Fibroblast of lung (primary cell): ENCODE measurements at regions not wholly inside any gene's neighbourhood (a gene's known extent, or its start where the extent isn't known, plus 50 kb on each side); places are given as distances from the start of the nearest gene placed in this dataset.

Experiments used
- EZH2 ChIP-seq: IDR thresholded peaks from 2 replicates; pipeline ENCODE4 v1.5.1; 2012; ENCODE audit warnings: low read length, control low read depth, mild to moderate bottlenecking; ENCODE audit errors: missing control alignments
- TF ChIP-seq, protein P1 (sequence below), 2 donors: IDR thresholded peaks in 1 of 2; conservative IDR thresholded peaks in 1 of 2; 1 replicate in 1 of 2; 2 replicates in 1 of 2; pipeline ENCODE4 v1.5.1; 2011 to 2012; ENCODE audit warnings: low read length in 2 of 2, control low read depth in 1 of 2, inconsistent platforms in 1 of 2, low read depth in 1 of 2, mild to moderate bottlenecking in 1 of 2

DNA sequence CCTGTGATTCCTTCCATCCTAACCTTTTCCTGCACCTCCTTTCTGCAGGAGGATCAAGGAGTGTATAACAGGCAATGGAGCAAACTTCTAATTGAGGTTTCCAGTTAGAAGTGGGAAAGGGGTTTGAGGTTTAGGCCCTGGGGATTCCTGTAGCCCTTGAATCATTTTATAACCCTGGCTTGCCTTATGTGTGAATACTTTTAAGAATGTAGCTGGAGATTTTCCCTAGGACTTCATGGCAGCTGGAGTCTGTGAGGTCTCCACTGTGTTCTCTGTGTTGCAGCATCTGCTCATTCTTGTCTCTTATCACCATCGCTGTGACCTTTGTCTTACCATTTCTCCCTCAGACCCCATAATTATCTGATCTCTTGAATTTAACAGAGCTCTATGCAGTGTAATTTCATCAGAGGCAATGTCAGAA lies 370.2 kb upstream of the SLC14A2 start:
- TF ChIP-seq, protein P1, sequence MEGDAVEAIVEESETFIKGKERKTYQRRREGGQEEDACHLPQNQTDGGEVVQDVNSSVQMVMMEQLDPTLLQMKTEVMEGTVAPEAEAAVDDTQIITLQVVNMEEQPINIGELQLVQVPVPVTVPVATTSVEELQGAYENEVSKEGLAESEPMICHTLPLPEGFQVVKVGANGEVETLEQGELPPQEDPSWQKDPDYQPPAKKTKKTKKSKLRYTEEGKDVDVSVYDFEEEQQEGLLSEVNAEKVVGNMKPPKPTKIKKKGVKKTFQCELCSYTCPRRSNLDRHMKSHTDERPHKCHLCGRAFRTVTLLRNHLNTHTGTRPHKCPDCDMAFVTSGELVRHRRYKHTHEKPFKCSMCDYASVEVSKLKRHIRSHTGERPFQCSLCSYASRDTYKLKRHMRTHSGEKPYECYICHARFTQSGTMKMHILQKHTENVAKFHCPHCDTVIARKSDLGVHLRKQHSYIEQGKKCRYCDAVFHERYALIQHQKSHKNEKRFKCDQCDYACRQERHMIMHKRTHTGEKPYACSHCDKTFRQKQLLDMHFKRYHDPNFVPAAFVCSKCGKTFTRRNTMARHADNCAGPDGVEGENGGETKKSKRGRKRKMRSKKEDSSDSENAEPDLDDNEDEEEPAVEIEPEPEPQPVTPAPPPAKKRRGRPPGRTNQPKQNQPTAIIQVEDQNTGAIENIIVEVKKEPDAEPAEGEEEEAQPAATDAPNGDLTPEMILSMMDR (conservative IDR thresholded peaks at IDR 0.05 in 1 of 2, IDR thresholded peaks at IDR 0.05 in 1 of 2; ENCODE audit: low read depth in 1 of 2, low read length in 2 of 2) = no peak
- no peak for TF ChIP-seq EZH2
